ENCODE measurements at regions not wholly inside any gene's neighbourhood (a gene's known extent, or its start where the extent isn't known, plus 50 kb on each side); places are given as distances from the start of the nearest gene placed in this dataset.

DNA sequence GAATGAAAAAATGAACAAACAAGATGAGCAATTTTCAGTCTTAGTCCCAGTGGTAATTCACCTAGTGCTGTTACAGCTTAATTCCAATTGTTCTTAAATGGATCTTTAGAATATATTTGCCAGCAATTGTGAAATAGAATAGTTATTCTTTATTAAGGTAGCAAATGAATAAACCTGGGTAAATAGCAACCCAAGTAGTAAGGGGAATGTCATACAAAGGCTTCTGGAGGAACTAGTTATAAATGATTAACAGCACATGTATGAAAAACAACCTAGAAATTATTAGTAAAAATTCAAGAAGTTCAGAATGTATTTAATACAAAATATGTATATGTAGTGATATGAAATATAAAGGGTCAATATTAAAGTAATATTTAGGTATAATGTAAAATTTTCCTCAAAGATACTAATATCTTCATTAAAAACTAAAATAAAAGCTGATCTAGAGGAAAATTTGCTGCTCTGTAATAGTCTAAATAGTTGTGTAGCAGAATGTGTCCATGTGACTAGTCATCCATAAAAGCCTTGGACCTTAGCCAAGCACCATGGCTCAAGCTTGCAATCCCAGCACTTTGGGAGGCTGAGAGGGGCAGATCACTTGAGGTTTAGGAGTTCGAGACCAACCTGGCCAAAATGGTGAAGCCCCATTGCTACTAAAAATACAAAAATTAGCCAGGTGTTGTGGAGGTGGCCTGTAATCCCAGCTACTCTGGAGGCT, 535.9 kb upstream of the ATXN8OS start:
- no peaks in the 10 kb centered on the region for H3K36me3 ChIP-seq (ENCODE audit: control insufficient read depth in 1 of 2, insufficient read depth in 2 of 2, low read length in 2 of 2)
- no peaks in the 10 kb centered on the region for H3K4me1 ChIP-seq (ENCODE audit: control insufficient read depth in 1 of 2, insufficient read depth in 2 of 2, low read length in 2 of 2)
- H3K4me3 ChIP-seq (ENCODE audit: low read depth in 1 of 2, low read length in 2 of 2) = no peak overlapping the region
- no peaks in the 10 kb centered on the region for H3K27me3 ChIP-seq (ENCODE audit: low read depth, low read length)
- H3K9me3 ChIP-seq (ENCODE audit: control insufficient read depth in 1 of 2, low read length in 2 of 2) = no peaks in the 10 kb centered on the region
- H3K27ac ChIP-seq (ENCODE audit: low read length) = no peak overlapping the region

DNA sequence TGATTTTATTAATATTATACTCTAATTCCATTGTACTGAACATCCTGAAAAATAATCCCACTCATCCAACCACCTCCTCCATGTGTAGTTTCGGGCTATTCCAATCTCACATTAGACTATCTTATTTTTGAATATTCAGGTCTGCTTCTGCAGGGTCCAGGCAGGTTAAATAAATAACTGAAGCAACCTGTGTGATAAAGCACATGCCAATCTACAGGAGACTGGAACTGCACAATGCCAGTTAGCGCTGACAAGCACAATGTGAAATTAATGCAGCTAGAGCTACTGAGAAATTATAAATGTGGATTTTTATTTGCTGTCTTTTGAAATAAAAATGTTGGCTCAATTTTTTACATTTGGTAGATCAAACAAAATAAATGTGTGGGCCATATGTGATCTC, 540.1 kb upstream of the ATXN8OS start:
- Histone ChIP-seq H3K36me3 (ENCODE audit: control insufficient read depth in 1 of 2, insufficient read depth in 2 of 2, low read length in 2 of 2) (no peaks in the 10 kb centered on the region), H3K27ac (ENCODE audit: low read length) (no peak overlapping the region), H3K4me3 (ENCODE audit: low read depth in 1 of 2, low read length in 2 of 2) (no peak overlapping the region), H3K27me3 (ENCODE audit: low read depth, low read length) (no peaks in the 10 kb centered on the region), H3K4me1 (ENCODE audit: control insufficient read depth in 1 of 2, insufficient read depth in 2 of 2, low read length in 2 of 2) (no peaks in the 10 kb centered on the region), H3K9me3 (ENCODE audit: control insufficient read depth in 1 of 2, low read length in 2 of 2) (no peaks in the 10 kb centered on the region)

DNA sequence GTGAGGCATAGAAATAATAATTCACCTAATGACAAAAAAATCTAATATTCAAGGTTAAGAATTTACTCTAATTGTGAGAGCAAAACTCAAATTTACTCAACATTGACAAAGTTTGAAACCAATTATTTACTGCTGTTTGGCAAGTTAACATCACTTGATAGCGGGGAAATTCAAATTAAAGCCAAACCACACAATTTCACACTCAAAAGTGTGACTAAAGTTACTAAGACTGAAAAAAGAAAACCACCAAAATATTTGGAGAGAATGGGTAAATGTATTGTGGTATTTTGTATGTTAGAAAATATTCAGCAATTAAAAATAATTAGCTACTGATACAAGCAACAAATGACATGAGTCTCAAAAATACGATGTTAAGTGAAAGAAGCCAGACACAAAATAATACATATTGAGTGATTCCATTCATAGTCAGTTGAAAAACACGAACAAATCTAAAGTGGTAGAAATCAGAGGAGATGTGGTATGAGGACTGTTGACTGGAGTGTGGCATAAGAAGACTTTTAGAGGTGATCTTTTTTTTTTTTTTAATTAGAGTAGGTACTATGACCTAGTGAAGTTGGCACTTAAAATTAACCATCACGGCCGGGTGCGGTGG, 541.4 kb upstream of the ATXN8OS start:
- H3K4me3 ChIP-seq (ENCODE audit: low read depth in 1 of 2, low read length in 2 of 2) = no peak overlapping the region
- peaks cover 0 to 2% of the 10 kb centered on the region in 2 donors for H3K9me3 ChIP-seq (ENCODE audit: control insufficient read depth in 1 of 2, low read length in 2 of 2)
- H3K27ac ChIP-seq (ENCODE audit: low read length) = no peak overlapping the region
- no peaks in the 10 kb centered on the region for H3K4me1 ChIP-seq (ENCODE audit: control insufficient read depth in 1 of 2, insufficient read depth in 2 of 2, low read length in 2 of 2)
- H3K36me3 ChIP-seq (ENCODE audit: control insufficient read depth in 1 of 2, insufficient read depth in 2 of 2, low read length in 2 of 2) = no peaks in the 10 kb centered on the region
- H3K27me3 ChIP-seq (ENCODE audit: low read depth, low read length) = no peaks in the 10 kb centered on the region

DNA sequence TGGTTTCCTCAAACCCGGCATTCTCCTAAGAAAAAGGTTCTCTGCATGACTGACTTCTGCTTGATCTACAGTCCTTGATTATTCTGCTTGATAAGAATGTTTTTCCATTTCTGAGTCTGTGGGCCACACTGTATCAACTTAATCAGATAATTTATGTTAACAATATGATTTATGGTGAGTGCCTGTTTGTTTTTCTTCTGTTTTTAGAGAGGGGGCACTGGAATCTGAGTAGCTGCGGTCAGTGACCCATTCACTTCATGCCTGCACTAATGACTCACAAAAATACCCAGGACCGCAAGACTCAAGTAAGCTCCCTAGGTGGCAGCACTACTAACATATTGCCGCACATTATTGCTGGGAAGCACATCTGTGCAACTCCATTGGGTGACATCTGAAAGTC, 542.3 kb upstream of the ATXN8OS start:
- peaks cover 0 to 2% of the 10 kb centered on the region in 2 donors for H3K9me3 ChIP-seq (ENCODE audit: control insufficient read depth in 1 of 2, low read length in 2 of 2)
- no peak overlapping the region for H3K4me3 ChIP-seq (ENCODE audit: low read depth in 1 of 2, low read length in 2 of 2)
- no peaks in the 10 kb centered on the region for H3K4me1 ChIP-seq (ENCODE audit: control insufficient read depth in 1 of 2, insufficient read depth in 2 of 2, low read length in 2 of 2)
- H3K36me3 ChIP-seq (ENCODE audit: control insufficient read depth in 1 of 2, insufficient read depth in 2 of 2, low read length in 2 of 2) = no peaks in the 10 kb centered on the region
- no peak overlapping the region for H3K27ac ChIP-seq (ENCODE audit: low read length)
- no peaks in the 10 kb centered on the region for H3K27me3 ChIP-seq (ENCODE audit: low read depth, low read length)

DNA sequence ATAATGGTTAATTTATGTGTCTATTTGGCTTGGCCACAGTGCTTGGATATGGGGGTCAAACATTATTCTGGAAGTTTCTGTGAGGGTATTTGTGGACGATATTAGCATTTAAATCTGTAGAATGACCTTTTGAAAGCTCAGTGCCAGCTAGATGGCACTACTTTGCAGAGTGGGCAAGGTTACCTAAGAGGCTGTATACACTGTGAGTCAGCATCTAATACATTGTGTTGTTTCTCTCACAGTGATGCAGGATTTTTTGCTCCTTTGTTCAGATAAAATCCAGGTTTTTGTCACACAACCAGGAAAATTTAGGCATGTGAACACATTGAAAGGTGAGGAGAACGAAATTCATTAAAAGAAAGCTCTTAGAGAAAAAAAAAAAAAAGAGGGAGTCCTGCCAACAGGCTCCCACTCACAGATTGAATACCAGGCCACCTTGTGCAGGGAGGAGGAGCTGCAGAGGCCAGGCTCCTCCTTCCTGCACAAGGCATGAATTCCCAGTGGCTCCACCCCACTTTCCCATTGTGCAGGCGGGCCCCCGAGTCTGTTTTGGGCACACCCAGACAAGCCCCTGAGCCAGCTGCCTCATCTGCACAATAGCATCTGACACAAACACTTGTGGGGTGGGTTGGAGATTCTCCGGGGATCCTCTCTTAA, 551.0 kb upstream of the ATXN8OS start:
- H3K27me3 ChIP-seq (ENCODE audit: low read depth, low read length) = no peaks in the 10 kb centered on the region
- no peaks in the 10 kb centered on the region for H3K4me1 ChIP-seq (ENCODE audit: control insufficient read depth in 1 of 2, insufficient read depth in 2 of 2, low read length in 2 of 2)
- no peak overlapping the region for H3K4me3 ChIP-seq (ENCODE audit: low read depth in 1 of 2, low read length in 2 of 2)
- H3K27ac ChIP-seq (ENCODE audit: low read length) = no peak overlapping the region
- no peaks in the 10 kb centered on the region for H3K36me3 ChIP-seq (ENCODE audit: control insufficient read depth in 1 of 2, insufficient read depth in 2 of 2, low read length in 2 of 2)
- H3K9me3 ChIP-seq (ENCODE audit: control insufficient read depth in 1 of 2, low read length in 2 of 2) = no peaks in the 10 kb centered on the region

DNA sequence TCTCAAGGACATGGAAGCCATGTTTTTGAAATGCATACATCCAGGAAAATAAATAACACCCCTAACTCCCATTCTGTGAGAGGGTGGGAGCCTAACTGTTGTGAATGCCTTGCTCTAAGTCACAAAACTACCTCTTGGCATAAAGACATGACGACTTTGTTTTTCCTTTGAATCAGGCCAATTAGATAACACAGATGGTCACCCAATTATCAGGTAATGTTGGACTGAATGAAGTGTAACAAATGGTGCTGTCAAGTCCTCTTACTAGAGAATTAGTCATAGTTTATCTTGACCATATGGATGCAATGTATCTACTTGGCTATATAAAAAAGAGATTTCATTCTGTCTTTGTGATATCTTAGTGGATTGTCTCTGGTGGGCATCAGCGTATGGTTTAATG, 553.6 kb upstream of the ATXN8OS start:
- H3K27ac ChIP-seq (ENCODE audit: low read length) = no peak overlapping the region
- no peaks in the 10 kb centered on the region for H3K36me3 ChIP-seq (ENCODE audit: control insufficient read depth in 1 of 2, insufficient read depth in 2 of 2, low read length in 2 of 2)
- no peaks in the 10 kb centered on the region for H3K4me1 ChIP-seq (ENCODE audit: control insufficient read depth in 1 of 2, insufficient read depth in 2 of 2, low read length in 2 of 2)
- no peak overlapping the region for H3K4me3 ChIP-seq (ENCODE audit: low read depth in 1 of 2, low read length in 2 of 2)
- H3K27me3 ChIP-seq (ENCODE audit: low read depth, low read length) = no peaks in the 10 kb centered on the region
- H3K9me3 ChIP-seq (ENCODE audit: control insufficient read depth in 1 of 2, low read length in 2 of 2) = no peaks in the 10 kb centered on the region

DNA sequence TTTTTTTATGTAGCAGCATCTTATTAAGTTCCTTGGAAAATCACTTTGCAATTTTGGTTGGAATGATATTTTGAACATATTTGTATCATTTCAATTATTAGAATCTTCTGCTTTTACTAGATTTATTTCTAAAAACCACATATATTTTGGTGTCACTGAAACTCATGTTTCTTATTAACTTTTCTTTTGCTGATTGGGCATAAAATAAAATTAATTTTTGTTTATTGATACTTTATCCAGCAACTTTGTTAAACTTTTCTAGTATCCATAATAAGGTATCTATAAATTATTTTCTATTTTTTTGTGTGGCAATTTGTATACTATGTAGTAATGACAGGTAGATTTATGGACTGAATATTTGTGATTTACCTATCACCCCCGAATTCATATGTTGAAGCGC, 556.4 kb upstream of the ATXN8OS start:
- no peak overlapping the region for H3K4me3 ChIP-seq (ENCODE audit: low read depth in 1 of 2, low read length in 2 of 2)
- H3K9me3 ChIP-seq (ENCODE audit: control insufficient read depth in 1 of 2, low read length in 2 of 2) = no peaks in the 10 kb centered on the region
- no peaks in the 10 kb centered on the region for H3K27me3 ChIP-seq (ENCODE audit: low read depth, low read length)
- no peaks in the 10 kb centered on the region for H3K36me3 ChIP-seq (ENCODE audit: control insufficient read depth in 1 of 2, insufficient read depth in 2 of 2, low read length in 2 of 2)
- H3K4me1 ChIP-seq (ENCODE audit: control insufficient read depth in 1 of 2, insufficient read depth in 2 of 2, low read length in 2 of 2) = no peaks in the 10 kb centered on the region
- no peak overlapping the region for H3K27ac ChIP-seq (ENCODE audit: low read length)

DNA sequence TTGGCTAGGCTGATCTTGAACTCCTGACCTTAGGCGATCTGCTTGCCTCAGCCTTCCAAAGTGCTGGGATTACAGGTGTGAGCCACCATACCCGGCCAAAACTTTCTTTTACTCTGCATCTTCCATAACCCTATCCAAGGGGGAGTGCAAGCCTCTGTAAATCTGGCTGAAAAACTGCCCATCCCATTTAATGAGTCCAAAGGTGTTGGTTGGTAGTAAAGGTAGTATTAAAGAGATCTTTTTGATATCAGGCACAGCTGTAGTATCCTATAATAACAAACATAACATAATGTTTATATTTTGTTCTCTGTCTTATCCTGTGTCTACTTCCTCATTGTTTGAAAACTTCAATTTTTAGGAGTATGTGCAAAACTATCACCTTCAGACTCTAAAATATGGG, 559.8 kb upstream of the ATXN8OS start:
- Histone ChIP-seq H3K27me3 (ENCODE audit: low read depth, low read length) (no peaks in the 10 kb centered on the region), H3K36me3 (ENCODE audit: control insufficient read depth in 1 of 2, insufficient read depth in 2 of 2, low read length in 2 of 2) (no peaks in the 10 kb centered on the region), H3K27ac (ENCODE audit: low read length) (no peak overlapping the region), H3K4me3 (ENCODE audit: low read depth in 1 of 2, low read length in 2 of 2) (no peak overlapping the region), H3K4me1 (ENCODE audit: control insufficient read depth in 1 of 2, insufficient read depth in 2 of 2, low read length in 2 of 2) (no peaks in the 10 kb centered on the region), H3K9me3 (ENCODE audit: control insufficient read depth in 1 of 2, low read length in 2 of 2) (no peaks in the 10 kb centered on the region)

DNA sequence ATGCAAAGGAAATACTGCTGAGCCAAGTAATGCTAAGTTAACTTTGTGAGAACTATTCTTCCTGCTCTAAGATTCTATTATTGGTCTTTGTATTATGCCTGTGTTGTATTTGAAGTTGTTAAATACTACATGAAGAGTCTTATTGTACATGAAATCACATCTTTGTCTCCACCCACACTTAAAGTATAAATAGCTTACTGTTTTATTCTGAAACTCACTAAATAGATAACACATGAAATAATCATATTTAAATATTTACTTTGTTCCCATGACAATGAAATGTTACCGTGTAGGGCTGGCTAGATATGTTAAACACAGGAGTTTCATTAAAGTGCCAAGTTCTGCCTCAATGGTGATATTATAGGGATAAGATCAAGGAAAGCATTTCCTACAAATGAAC, 562.1 kb upstream of the ATXN8OS start:
- no peaks in the 10 kb centered on the region for H3K36me3 ChIP-seq (ENCODE audit: control insufficient read depth in 1 of 2, insufficient read depth in 2 of 2, low read length in 2 of 2)
- H3K27me3 ChIP-seq (ENCODE audit: low read depth, low read length) = no peaks in the 10 kb centered on the region
- H3K27ac ChIP-seq (ENCODE audit: low read length) = no peak overlapping the region
- H3K4me1 ChIP-seq (ENCODE audit: control insufficient read depth in 1 of 2, insufficient read depth in 2 of 2, low read length in 2 of 2) = no peaks in the 10 kb centered on the region
- H3K4me3 ChIP-seq (ENCODE audit: low read depth in 1 of 2, low read length in 2 of 2) = no peak overlapping the region
- no peaks in the 10 kb centered on the region for H3K9me3 ChIP-seq (ENCODE audit: control insufficient read depth in 1 of 2, low read length in 2 of 2)

DNA sequence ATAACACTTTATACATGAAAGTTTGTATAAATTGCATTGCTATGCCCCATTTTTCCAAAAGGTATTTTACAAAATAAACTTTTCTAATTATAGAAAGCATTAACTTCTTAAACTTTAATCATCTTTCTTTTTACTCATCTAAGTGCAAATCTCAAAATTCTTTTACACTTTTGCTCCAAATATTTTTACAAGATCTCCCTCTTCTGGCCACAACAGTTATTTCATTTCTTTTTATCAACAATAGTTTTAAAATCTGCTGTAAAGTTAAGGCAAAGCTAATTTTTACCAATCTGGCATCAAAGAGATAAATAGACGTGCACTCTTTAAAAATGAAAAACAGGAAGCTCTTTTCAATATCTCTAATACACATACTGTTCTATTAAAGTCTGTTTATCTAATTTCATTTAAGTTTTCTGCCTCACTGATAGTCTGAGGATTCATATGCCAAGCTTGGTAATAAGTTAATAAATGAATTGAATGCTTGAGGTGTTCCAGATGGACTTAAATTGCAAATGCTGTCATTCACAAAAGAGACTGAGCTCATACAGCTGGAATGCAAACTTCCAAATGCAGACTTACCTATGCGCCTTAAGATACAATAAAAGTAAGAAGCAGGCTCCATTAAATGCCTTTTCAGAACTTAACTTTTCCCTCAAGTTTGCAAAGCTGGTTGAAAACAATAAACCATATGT, 583.0 kb upstream of the ATXN8OS start:
- H3K27me3 ChIP-seq (ENCODE audit: low read depth, low read length) = no peaks in the 10 kb centered on the region
- no peaks in the 10 kb centered on the region for H3K4me1 ChIP-seq (ENCODE audit: control insufficient read depth in 1 of 2, insufficient read depth in 2 of 2, low read length in 2 of 2)
- H3K36me3 ChIP-seq (ENCODE audit: control insufficient read depth in 1 of 2, insufficient read depth in 2 of 2, low read length in 2 of 2) = no peaks in the 10 kb centered on the region
- no peaks in the 10 kb centered on the region for H3K9me3 ChIP-seq (ENCODE audit: control insufficient read depth in 1 of 2, low read length in 2 of 2)
- H3K27ac ChIP-seq (ENCODE audit: low read length) = no peak overlapping the region
- no peak overlapping the region for H3K4me3 ChIP-seq (ENCODE audit: low read depth in 1 of 2, low read length in 2 of 2)

DNA sequence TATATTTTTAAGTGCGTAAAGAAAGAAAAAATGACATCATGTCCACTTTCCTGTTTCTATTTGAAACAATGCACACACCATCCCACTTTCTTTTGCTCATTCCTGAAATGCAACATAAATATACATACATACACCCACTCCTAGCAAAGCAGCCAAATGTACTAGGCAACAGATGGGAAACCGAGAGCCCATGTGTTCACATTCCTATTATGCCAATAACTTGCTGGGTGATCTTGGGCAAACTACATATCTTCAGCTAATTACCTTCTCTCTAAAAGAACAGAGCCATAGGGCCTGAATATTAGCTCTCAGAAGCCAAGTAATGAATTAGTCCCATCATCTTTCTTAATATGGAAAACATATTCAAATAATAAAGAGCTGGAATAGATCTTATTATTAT, 610.6 kb upstream of the ATXN8OS start:
- Histone ChIP-seq H3K9me3 (ENCODE audit: control insufficient read depth in 1 of 2, low read length in 2 of 2) (peaks cover 0 to 2% of the 10 kb centered on the region in 2 donors), H3K4me1 (ENCODE audit: control insufficient read depth in 1 of 2, insufficient read depth in 2 of 2, low read length in 2 of 2) (no peaks in the 10 kb centered on the region), H3K4me3 (ENCODE audit: low read depth in 1 of 2, low read length in 2 of 2) (no peak overlapping the region), H3K27me3 (ENCODE audit: low read depth, low read length) (no peaks in the 10 kb centered on the region), H3K36me3 (ENCODE audit: control insufficient read depth in 1 of 2, insufficient read depth in 2 of 2, low read length in 2 of 2) (no peaks in the 10 kb centered on the region), H3K27ac (ENCODE audit: low read length) (no peak overlapping the region)

Measured in muscle layer of duodenum (tissue), 2 donors.